ENCODE measurements at regions not wholly inside any gene's neighbourhood (a gene's known extent, or its start where the extent isn't known, plus 50 kb on each side); places are given as distances from the start of the nearest gene placed in this dataset.

DNA sequence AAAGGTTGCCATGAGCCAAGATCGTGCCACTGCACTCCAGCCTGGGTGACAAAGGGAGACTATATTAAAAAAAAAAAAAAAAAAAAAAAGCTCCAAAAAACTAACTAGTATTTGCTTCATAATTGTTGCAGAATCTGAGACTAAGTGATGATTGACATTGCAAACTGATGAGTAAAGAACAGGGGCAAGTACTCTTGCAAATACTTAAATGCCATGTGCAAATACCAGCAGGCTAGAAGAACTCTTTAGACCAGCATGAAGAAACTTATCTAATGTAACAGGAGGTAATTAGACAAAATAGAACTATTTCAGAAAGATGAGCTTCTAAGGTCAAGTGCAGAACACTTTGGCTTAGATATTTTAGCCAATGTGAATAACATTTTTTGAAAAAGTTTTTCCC, 1368.1 kb downstream of the EFNB2 start:
- DNase-seq = no peak
- TF ChIP-seq, protein P1, sequence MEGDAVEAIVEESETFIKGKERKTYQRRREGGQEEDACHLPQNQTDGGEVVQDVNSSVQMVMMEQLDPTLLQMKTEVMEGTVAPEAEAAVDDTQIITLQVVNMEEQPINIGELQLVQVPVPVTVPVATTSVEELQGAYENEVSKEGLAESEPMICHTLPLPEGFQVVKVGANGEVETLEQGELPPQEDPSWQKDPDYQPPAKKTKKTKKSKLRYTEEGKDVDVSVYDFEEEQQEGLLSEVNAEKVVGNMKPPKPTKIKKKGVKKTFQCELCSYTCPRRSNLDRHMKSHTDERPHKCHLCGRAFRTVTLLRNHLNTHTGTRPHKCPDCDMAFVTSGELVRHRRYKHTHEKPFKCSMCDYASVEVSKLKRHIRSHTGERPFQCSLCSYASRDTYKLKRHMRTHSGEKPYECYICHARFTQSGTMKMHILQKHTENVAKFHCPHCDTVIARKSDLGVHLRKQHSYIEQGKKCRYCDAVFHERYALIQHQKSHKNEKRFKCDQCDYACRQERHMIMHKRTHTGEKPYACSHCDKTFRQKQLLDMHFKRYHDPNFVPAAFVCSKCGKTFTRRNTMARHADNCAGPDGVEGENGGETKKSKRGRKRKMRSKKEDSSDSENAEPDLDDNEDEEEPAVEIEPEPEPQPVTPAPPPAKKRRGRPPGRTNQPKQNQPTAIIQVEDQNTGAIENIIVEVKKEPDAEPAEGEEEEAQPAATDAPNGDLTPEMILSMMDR (IDR thresholded peaks at IDR 0.05) = no peak
- Mint-ChIP-seq H3K4me3 (no peak overlapping the region), H3K27me3 (ENCODE audit: insufficient read depth) (no peaks in the 10 kb centered on the region; the same call in 1 of the 2 replicates), H3K36me3 (ENCODE audit: low read depth) (peaks cover 4% of the 10 kb centered on the region; the same call in 1 of the 2 replicates), H3K27ac (no peak overlapping the region), H3K9me3 (peaks cover 5% of the 10 kb centered on the region; the same call in 1 of the 2 replicates), H3K4me1 (ENCODE audit: low read depth) (peaks cover 4% of the 10 kb centered on the region; the same call in 1 of the 2 replicates)

DNA sequence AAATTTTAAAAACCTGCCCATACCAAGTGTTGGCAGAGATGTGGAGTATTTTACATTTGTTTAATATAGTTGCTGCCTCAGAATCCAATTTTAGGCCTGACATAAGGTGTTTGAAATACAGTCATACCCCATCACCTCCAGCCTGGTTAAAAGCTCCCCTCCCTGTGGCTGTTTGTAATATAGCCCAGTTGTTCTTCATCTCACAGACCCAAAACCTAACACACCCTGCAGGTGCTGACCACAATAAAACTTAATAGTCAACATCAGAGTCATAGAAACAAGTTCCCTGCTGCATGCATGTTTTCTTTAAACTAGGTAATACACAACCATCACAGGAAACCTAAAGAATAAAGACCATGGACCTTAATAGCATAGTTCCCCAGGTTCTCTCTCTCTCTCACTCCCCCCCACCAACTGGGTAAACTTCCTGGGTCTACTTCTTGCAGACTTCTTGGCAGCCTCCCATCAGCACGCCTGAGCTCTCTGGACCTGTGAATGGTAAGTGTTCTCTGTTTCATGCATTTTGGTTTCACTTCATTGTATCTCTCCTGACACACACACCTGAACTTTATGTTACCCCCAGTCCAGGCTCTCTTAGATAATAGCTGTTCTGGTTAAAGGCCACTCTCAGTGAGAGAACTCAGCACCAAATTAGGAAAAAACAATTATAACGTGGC, 1369.9 kb downstream of the EFNB2 start:
- Mint-ChIP-seq H3K9me3 (peaks cover 5% of the 10 kb centered on the region; the same call in 1 of the 2 replicates), H3K27ac (no peak overlapping the region)
- DNase-seq = no peak

DNA sequence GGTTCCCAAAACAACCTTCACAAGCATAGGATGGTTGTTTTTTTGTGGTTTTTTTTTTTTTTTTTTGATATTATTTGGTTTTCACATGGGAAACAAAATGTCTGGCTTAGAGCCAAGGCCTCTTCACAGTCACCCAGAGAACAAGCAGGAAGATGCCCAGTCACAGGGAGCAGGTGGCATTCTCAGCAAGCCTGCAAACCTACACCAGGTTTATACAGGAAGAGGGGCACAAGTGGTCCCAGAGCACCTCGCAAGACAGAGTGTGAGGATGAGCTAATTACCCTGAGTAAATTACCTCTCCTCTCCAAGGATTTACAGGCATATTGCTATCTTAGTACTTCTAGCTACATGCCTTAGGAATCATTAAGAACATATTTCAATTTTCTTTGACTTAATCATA, 1375.6 kb downstream of the EFNB2 start:
- Mint-ChIP-seq H3K9me3 (peaks cover 3% of the 10 kb centered on the region), H3K27ac (no peak overlapping the region), H3K36me3 (ENCODE audit: low read depth) (no peaks in the 10 kb centered on the region; the same call in 1 of the 2 replicates), H3K27me3 (ENCODE audit: insufficient read depth) (no peaks in the 10 kb centered on the region; the same call in 1 of the 2 replicates), H3K4me1 (ENCODE audit: low read depth) (peaks cover 36% of the 10 kb centered on the region; the same call in 1 of the 2 replicates), H3K4me3 (no peak overlapping the region)
- DNase-seq = no peak
- TF ChIP-seq, protein P1 (IDR thresholded peaks at IDR 0.05) = no peak

More for the DNA sequence above, 1369.9 kb downstream of the EFNB2 start:
- Mint-ChIP-seq H3K36me3 (ENCODE audit: low read depth) (no peaks in the 10 kb centered on the region; the same call in 1 of the 2 replicates), H3K4me3 (no peak overlapping the region; the same call in 1 of the 2 replicates), H3K27me3 (ENCODE audit: insufficient read depth) (no peaks in the 10 kb centered on the region; the same call in 1 of the 2 replicates), H3K4me1 (ENCODE audit: low read depth) (peaks cover 18% of the 10 kb centered on the region; the same call in 1 of the 2 replicates)
- TF ChIP-seq, protein P1 (IDR thresholded peaks at IDR 0.05) = no peak

DNA sequence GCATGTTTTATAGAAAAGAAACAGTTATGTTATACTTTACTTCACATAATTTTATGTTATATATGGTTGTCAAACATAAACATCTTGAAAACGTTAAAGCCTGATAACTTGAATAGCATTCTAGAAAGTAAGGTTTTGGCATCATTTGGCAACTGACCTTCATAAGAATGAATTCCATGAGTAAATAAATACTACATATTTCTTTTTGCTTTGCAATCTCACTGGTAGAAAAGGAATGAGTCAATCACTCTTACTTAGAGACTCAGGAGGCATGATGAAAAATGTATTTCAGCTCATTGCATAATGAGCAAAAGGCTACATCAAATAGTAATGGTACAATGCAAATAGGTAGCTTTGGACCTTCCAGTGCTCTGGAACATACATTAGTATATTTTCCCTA, 1381.9 kb downstream of the EFNB2 start:
- DNase-seq = no peak
- Mint-ChIP-seq H3K36me3 (ENCODE audit: low read depth) (no peaks in the 10 kb centered on the region; the same call in 1 of the 2 replicates), H3K4me3 (no peak overlapping the region), H3K9me3 (peaks cover 3% of the 10 kb centered on the region), H3K4me1 (ENCODE audit: low read depth) (peaks cover 38% of the 10 kb centered on the region; the same call in 1 of the 2 replicates), H3K27me3 (ENCODE audit: insufficient read depth) (no peaks in the 10 kb centered on the region; the same call in 1 of the 2 replicates), H3K27ac (no peak overlapping the region)
- TF ChIP-seq, protein P1 (IDR thresholded peaks at IDR 0.05) = no peak

DNA sequence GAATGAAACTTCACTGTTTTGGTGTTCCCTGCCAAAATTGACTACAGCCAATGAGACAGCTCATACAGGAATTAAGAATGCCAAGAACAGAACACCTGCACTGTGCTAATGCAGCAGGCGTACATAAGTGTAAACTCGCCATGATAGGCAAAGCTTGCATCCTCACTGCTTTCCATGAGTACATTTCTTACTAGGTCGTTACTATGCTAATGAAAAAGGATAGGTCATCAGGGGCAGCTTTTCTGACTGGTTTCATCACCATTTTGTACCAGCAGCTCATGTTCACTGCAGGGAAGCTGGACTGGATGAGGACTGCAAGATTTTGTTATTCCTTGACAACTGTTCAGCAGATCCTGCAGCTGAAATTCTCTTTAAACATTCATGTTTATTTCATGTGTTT, 1383.8 kb downstream of the EFNB2 start:
- Mint-ChIP-seq H3K4me3 (no peak overlapping the region), H3K27ac (no peak overlapping the region), H3K27me3 (ENCODE audit: insufficient read depth) (no peaks in the 10 kb centered on the region; the same call in 1 of the 2 replicates), H3K36me3 (ENCODE audit: low read depth) (no peaks in the 10 kb centered on the region; the same call in 1 of the 2 replicates), H3K9me3 (peaks cover 1% of the 10 kb centered on the region; the same call in 1 of the 2 replicates), H3K4me1 (ENCODE audit: low read depth) (peaks cover 32% of the 10 kb centered on the region; the same call in 1 of the 2 replicates)
- DNase-seq = no peak
- TF ChIP-seq, protein P1 (IDR thresholded peaks at IDR 0.05) = no peak
